H1 (cell line): ENCODE measurements at regions not wholly inside any gene's neighbourhood (a gene's known extent, or its start where the extent isn't known, plus 50 kb on each side); places are given as distances from the start of the nearest gene placed in this dataset.

Experiments
- RAD21 ChIP-seq, 2 experiments: IDR thresholded peaks in 1 of 2; conservative IDR thresholded peaks in 1 of 2; 2 replicates each; pipeline ENCODE4 v1.6.1; 2011; ENCODE audit warnings: low read depth in 2 of 2, low read length in 2 of 2, improper control_type of control experiment in 1 of 2, inconsistent platforms in 1 of 2, mild to moderate bottlenecking in 1 of 2, moderate library complexity in 1 of 2

GRCh38 chr7:131007439-131008330, 273.7 kb upstream of the KLF14 start (continued):
- TF ChIP-seq RAD21 (IDR thresholded peaks at IDR 0.05 in 1 of 2, conservative IDR thresholded peaks at IDR 0.05 in 1 of 2; ENCODE audit: low read depth in 2 of 2, low read length in 2 of 2) = peak; percentile 70 to 74
